Stimulated activated CD4-positive, alpha-beta T cell treated with anti-CD3 and anti-CD28 coated beads, Interleukin-4, amount 100 ng/mL, for 48 hours (primary cell): ENCODE measurements at regions not wholly inside any gene's neighbourhood (a gene's known extent, or its start where the extent isn't known, plus 50 kb on each side); places are given as distances from the start of the nearest gene placed in this dataset.
"Not testable (repeated sequence)": the region's sequence is repeated elsewhere in the genome, so short reads cannot be mapped to it uniquely, and the experiment has no call there.

Experiments used
- DNase-seq, 2 donors: peaks; one replicate each; pipeline ENCODE4 v3.0.0-alpha.2; 2020; ENCODE audit warnings: low read depth in 2 of 2

DNA sequence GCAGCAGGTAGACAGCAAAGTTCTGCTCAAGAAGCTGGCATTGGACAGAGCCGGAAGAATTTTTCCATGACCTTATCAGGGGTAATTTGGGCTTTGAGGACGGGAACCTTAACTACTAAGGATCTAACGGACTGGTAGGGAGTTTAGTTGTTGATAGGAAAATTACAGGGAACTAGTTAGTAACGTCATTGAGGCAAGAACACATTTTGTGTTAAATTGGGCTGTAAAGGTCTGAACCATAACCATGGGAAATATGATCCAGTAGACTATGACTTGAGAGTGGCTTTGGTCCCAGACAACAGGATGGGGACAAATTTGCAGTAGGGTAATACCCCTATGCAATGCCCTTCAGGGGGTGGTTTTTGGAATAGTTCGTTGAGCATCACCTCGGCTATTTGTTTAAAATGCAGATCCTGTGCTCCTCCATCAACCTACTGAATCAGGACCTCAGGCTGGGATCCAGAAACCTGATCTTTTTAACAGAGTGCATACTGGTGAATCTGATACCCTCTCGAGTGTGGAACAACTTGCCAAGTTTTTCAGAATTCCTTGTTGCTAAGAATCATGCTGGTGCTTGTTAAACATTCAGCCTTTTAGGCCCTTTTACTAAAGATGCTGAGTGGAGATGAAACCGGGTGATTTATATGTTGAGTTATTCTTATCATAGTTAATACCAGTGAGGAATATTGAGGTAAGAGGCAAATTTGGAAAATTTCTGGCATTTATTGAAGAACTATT lies 255.1 kb downstream of the MAP2K6 start:
- DNase-seq: no peak

GRCh38 chr17:69672924-69673323 lies 258.4 kb downstream of the MAP2K6 start:
- DNase-seq: no peak

GRCh38 chr17:69677130-69677529 lies 262.6 kb downstream of the MAP2K6 start:
- DNase-seq: no peak

DNA sequence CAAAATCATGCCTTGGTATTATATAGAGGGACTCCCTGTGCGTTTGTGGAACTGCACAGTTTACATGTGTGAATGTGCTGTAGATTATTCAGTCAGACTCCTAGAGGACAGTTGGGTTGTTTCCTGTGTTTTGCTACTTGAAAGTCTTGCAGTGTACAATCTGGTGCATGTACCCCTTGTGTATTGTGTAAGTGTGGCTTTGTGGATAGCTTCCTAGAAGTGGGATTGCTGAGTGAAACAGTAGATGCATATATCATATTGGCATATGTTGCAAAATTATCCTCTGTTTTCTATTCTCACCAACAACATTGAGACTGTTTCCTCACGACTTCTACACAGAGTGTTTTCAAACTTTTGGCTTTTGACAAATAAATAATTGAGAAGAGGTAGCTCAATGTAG lies 263.7 kb downstream of the MAP2K6 start:
- DNase-seq: no peak

GRCh38 chr17:69679829-69680228 lies 265.3 kb downstream of the MAP2K6 start:
- no peak for DNase-seq

DNA sequence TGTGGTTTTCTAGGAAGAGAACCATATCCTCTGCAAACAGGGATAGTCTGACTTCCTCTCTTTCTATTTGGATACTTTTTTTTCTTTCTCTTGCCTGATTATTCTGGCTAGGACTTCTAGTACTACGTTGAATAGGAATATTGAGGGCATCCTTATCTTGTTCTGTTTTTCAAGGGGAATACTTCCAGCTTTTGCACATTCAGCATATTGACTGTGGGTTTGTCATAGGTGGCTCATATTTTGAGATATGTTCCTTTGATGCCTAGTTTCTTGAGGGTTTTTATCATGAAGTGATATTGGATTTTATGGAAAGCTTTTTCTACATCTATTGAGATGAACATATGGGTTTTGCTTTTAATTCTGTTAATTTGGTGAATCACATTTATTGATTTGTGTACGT lies 269.8 kb downstream of the MAP2K6 start:
- DNase-seq: no peak

DNA sequence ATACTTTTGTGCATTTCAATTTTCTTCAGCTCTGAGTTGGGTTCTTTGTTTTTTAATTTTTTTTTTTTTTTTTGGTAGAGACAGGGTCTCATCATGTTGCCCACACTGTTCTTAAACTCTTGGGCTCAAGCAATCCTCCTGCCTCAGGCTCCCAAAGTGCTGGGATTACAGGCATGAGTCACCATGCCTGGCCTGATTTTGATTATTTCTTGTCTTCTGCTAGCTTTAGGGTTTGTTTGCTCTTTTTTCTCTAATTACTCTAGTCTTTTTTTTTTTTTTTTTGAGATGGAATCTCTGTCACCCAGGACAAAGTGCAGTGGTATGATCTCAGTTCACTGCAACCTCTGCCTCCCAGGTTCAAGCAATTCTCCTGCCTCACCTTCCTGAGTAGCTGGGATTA lies 270.7 kb downstream of the MAP2K6 start:
- DNase-seq: not testable (repeated sequence)

DNA sequence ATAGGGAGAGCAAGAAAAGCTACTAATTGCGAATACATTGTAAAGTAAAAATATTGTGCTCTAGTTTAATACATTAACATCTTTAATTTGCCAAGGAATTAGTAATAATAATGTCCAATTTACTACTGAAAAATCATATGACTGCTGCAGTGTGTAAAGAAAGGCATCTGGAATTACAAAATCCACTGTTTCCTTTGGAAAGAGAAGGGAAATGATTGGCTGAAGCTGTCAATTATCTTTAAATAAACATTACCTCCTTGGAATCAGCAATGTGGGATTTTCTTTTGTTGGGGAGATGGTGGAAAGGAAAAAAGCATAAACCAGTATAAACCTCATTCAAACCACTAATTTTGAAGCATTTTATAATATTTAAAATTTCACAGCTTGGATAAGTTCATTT lies 276.0 kb downstream of the MAP2K6 start:
- DNase-seq: no peak

- no peak for DNase-seq
These were observed 277.7 kb downstream of the MAP2K6 start for GRCh38 chr17:69692171-69692570.

- DNase-seq: no peak
These were observed 281.1 kb downstream of the MAP2K6 start for GRCh38 chr17:69695646-69696045.

DNA sequence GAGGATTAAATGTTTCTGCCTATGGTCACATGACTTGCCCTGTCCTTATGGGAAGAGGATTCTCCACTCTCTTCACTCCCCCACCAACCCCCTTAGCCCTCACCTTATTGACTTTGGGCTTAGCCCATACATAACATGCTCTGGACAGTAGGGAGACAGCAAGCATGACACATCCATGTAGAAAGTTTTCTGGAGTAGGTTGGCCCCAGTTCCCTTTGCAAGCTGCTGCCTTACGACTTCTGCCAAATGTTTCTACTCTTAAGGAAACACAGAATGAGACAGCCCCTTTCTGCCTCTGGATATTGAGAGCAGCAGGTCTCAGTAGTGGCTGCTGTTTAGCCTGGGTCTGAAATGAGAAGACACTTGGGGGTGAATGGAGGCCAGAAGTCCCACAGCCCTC lies 282.2 kb downstream of the MAP2K6 start:
- DNase-seq: no peak

DNA sequence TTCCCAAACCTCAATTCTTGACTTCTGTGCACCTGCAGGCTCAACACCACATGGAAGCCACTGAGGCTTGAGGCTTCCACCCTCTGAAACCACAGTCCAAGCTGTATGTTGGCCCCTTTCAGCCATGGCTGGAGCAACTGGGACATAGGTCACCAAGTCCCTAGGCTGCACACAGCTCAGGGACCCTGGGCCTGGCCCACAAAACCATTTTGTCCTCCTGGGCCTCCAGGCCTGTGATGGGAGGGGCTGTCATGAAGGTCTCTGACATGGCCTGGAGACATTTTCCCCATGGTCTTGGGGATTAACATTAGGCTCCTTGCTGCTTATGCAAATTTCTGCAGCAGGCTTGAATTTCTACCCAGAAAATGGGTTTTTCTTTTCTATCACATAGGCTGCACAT lies 283.9 kb downstream of the MAP2K6 start:
- DNase-seq: not testable (repeated sequence)

DNA sequence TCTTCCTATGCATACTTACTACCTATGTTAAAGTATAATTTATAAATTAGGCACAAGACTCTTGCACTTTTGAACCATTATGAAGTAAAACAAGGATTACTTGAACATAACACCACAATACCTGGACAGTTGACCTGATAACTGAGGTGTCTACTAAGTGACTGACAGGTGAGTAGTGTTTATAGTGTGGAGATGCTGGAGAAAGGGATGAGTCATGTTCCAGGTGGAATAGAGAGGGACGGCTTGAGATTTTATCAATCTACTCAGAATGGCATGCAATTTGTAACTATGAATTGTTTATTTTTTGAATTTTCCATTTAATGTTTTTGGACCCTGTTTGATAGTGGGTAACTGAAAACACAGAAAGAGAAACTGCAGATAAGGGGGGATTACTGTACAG lies 287.6 kb downstream of the MAP2K6 start:
- DNase-seq: no peak

- DNase-seq: no peak
These were observed 289.3 kb downstream of the MAP2K6 start for GRCh38 chr17:69703751-69704150.

DNA sequence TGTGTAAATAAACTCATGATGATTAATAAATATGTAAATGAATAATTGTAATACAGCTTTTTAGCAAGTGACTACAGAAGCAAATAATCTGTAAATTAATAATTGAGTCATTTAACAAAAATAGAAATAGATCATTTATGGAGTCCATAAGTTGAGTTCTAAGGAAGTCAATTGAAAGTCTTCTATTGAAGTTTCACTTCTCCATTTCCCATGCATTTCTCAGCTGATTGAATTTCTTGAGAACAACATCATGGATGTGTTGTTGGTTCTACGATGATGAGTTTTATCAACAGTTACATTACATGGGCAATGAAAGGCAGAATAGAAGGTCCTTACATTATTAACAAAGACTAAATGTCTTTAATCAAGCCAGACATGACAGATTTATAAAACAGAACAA lies 290.4 kb downstream of the MAP2K6 start:
- DNase-seq: no peak

DNA sequence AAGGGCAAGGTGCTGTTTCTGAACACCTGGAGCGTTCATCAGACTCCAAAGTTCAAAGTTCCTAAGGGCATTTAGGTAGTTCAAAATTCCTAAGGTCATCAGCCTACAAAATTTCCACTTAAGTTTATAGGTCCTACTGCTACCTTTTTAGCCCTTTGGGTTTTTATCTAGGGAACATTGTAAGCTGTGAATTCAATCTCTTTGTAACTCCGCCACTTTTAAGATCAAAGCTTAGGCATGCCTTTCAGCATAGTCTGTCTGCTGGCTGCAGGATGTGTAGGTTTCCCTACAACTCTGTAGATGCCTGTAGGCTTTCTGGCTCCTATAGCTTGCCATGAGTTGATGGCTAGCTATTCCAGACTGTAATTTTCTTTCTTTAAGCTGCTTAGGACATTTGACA lies 291.6 kb downstream of the MAP2K6 start:
- no peak for DNase-seq

GRCh38 chr17:69709441-69709840 lies 294.9 kb downstream of the MAP2K6 start:
- DNase-seq: no peak

DNA sequence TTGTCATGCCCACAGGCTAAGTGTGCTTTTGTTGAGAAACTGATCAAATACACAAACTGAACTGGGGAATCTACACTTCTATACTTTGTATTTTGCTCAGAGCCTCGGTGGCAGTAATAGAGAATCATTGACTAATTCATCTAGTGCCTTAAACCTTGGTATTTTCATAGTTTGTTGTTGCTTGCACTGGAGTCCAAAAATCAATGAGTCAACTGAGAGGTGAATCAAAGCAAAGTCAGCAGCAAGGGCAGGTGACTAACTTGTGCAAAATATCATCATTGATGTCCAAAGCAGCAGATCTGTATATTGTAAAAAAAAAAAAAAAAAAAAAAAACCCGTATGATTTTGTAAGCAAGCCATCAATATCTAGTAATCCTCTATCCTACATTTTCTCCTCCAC lies 296.4 kb downstream of the MAP2K6 start:
- no peak for DNase-seq

- DNase-seq: no peak
These were observed 297.0 kb downstream of the MAP2K6 start for GRCh38 chr17:69711541-69711940.

DNA sequence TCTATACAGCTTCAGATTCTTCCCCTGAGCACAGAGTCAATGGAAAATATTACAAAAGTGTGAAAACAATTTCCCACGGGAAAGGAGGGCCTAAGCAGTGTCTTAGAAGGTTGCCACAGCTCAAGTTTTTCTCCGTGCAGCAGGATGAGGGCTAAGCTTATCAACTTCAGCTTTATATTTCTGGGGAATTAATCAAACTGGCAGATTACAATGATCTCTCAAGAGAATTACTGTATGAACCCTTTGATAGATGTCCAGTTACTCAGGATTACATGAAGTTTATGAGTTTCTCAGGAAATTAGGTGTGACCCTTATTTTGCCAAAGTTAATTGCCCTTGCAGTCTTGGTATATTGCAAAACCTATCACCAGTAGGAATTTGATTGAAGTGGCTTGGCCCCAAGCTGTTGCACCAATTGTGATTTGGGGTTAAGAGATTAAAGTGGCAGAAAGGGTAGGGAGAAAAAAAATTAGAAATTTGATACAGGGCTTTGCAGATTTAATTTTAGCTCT lies 298.4 kb downstream of the MAP2K6 start:
- DNase-seq: no peak

DNA sequence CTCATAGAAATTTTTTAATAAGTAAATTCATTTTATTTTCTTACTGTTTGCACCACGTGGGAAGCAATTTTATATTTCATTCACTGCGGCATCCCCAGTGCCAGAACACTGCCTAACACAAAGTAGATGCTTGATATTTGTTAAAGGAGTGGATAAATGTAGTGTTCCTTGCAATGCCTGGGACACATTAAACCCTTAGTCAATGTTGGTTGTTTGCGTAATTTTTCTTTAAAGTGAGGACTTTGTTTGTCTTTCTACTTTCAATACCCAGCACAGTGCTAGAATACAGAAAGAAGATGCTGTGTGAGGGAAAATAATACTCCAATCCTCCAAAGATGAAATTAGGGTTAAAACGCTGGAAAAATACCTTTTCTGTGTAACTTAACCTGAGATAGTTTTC lies 299.3 kb downstream of the MAP2K6 start:
- no peak for DNase-seq

GRCh38 chr17:69714669-69715068 lies 300.2 kb downstream of the MAP2K6 start:
- DNase-seq: no peak

DNA sequence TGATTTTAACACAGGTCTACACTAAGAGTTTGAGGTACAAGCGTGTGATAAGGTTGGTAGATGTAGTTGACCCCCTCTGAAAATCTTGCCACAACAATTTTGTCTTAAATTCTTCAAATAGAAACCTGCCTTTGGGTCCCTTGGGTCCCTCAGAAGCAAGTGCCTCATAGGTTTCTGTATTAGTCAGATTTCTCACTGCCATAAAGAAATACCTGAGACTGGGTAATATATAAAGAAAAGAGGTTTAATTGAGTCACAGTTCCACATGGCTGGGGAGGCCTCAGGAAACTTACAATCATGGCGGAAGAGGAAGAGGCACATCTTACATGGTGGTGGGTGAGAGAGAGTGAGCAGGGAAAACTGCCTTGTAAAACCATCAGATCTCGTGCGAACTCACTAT lies 301.2 kb downstream of the MAP2K6 start:
- no peak for DNase-seq

DNA sequence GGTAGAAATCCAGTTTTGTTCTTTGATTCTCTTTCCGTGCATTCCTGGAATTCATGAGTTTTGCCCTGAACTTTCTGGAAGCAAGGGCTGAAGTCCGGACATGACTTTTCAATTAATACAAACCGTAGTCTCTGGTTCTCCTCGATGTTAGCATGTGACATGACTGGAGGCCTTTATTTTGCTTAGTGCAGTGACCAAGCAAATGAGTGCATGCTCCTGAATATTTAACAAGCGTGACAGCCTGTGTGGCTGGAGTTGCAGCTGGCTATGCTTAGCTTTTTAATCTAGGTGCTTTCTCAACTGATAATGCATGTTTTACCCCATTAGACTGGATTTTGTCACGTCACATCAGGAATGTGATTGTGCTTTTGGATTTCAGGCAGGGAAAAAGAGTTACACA lies 302.1 kb downstream of the MAP2K6 start:
- no peak for DNase-seq
